Left ventricle myocardium inferior (tissue), 1 donor: ENCODE measurements at regions not wholly inside any gene's neighbourhood (a gene's known extent, or its start where the extent isn't known, plus 50 kb on each side); places are given as distances from the start of the nearest gene placed in this dataset.

ENCODE experiments used
- DNase-seq: peaks from one replicate; pipeline ENCODE4 v3.0.0-alpha.2; 2020
- H3K27ac ChIP-seq: fragments of 200-600 bp; replicated peaks from 2 replicates; pipeline ENCODE4 v1.8.0; 2021
- H3K27me3 ChIP-seq: fragments of 200-600 bp; 2 replicates; pipeline ENCODE4 v1.8.0; 2021; ENCODE audit warnings: low read depth
- H3K36me3 ChIP-seq: fragments of 200-600 bp; 2 replicates; pipeline ENCODE4 v1.8.0; 2021
- H3K4me1 ChIP-seq: fragments of 200-600 bp; 2 replicates; pipeline ENCODE4 v1.8.0; 2021
- H3K4me3 ChIP-seq: fragments of 200-600 bp; 2 replicates; pipeline ENCODE4 v1.8.0; 2021; ENCODE audit warnings: mild to moderate bottlenecking, moderate library complexity
- H3K9me3 ChIP-seq: fragments of 200-600 bp; replicated peaks from 2 replicates; pipeline ENCODE4 v1.8.0; 2021
- intact Hi-C: fragments of 100-400 bp; cut with micrococcal nuclease; formaldehyde crosslinking; loops from one replicate; pipeline ENCODE4 v1.11.0; 2022
- TF ChIP-seq, protein P1 (sequence below): fragments of 200-600 bp; IDR thresholded peaks from 2 replicates; pipeline ENCODE4 v1.8.0; 2021; ENCODE audit warnings: antibody characterized with exemption, mild to moderate bottlenecking, borderline replicate concordance
- donor health status: DM: no; HTN: yes; CAD: no; lungs with severe emphysema.

DNA sequence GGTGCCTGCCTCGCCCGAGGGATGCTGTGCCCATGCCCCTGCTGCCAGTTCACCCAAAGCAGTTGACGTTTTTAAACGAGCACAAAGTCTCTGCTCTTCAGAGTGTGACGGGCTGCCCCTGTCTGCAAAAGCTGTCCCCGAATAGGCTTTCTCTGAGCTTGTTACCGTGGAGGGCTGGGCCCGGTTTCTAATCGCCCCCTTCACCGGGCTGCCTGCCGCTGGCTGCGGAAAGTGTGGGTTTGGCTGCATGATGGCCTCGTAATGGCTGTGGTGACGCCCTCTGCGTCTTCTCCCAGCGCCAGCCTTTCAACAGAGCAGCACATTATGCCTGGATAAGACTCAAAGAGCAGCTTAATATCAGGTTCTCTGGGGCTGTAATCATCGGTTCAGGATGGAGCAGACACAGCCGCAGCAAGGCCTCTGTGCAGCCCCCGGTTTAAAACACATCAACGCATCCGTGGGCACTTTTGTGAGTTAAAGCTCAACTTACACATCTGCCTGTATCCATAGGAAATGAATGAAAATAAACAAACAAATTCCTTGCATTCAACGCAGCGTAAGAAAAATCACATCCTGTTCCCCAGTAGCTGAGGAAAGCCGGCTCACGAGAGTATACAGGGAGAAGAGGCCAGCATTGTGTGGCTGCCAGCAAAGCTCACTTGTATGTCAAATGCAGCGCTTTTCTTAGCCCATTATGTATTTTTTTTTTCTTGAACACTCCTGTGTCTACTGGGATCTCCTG is 166.4 kb upstream of the SOX1 start:
- peaks cover 86% of the 10 kb centered on the region for H3K27me3 ChIP-seq
- H3K4me3 ChIP-seq = no peak overlapping the region
- TF ChIP-seq, protein P1, sequence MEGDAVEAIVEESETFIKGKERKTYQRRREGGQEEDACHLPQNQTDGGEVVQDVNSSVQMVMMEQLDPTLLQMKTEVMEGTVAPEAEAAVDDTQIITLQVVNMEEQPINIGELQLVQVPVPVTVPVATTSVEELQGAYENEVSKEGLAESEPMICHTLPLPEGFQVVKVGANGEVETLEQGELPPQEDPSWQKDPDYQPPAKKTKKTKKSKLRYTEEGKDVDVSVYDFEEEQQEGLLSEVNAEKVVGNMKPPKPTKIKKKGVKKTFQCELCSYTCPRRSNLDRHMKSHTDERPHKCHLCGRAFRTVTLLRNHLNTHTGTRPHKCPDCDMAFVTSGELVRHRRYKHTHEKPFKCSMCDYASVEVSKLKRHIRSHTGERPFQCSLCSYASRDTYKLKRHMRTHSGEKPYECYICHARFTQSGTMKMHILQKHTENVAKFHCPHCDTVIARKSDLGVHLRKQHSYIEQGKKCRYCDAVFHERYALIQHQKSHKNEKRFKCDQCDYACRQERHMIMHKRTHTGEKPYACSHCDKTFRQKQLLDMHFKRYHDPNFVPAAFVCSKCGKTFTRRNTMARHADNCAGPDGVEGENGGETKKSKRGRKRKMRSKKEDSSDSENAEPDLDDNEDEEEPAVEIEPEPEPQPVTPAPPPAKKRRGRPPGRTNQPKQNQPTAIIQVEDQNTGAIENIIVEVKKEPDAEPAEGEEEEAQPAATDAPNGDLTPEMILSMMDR = no peak
- H3K4me1 ChIP-seq = no peaks in the 10 kb centered on the region
- intact Hi-C loops = no loop called here
- H3K27ac ChIP-seq = no peak overlapping the region
- H3K9me3 ChIP-seq = no peaks in the 10 kb centered on the region
- no peak for DNase-seq
- H3K36me3 ChIP-seq = no peaks in the 10 kb centered on the region

GRCh38 chr13:111901267-111901915 is 165.6 kb upstream of the SOX1 start:
- H3K9me3 ChIP-seq = no peaks in the 10 kb centered on the region
- DNase-seq = no peak
- peaks cover 77% of the 10 kb centered on the region for H3K27me3 ChIP-seq
- TF ChIP-seq, protein P1 = no peak
- no peaks in the 10 kb centered on the region for H3K36me3 ChIP-seq
- no peaks in the 10 kb centered on the region for H3K4me1 ChIP-seq
- intact Hi-C loops = no loop called here
- no peak overlapping the region for H3K27ac ChIP-seq
- no peak overlapping the region for H3K4me3 ChIP-seq

GRCh38 chr13:111902726-111903125 is 164.2 kb upstream of the SOX1 start:
- intact Hi-C loops = no loop called here
- H3K36me3 ChIP-seq = no peaks in the 10 kb centered on the region
- TF ChIP-seq, protein P1 = no peak
- no peaks in the 10 kb centered on the region for H3K9me3 ChIP-seq
- H3K4me3 ChIP-seq = no peak overlapping the region
- H3K4me1 ChIP-seq = no peaks in the 10 kb centered on the region
- no peak overlapping the region for H3K27ac ChIP-seq
- no peak for DNase-seq
- H3K27me3 ChIP-seq = peaks cover 64% of the 10 kb centered on the region

- intact Hi-C loops = no loop called here
- DNase-seq = no peak
Measured at GRCh38 chr13:111903143-111903542, 163.8 kb upstream of the SOX1 start.

GRCh38 chr13:111904166-111904565 is 162.8 kb upstream of the SOX1 start:
- no peaks in the 10 kb centered on the region for H3K4me1 ChIP-seq
- peaks cover 65% of the 10 kb centered on the region for H3K27me3 ChIP-seq
- intact Hi-C loops = no loop called here
- no peak for DNase-seq
- no peak overlapping the region for H3K27ac ChIP-seq
- no peak overlapping the region for H3K4me3 ChIP-seq
- no peaks in the 10 kb centered on the region for H3K36me3 ChIP-seq
- no peaks in the 10 kb centered on the region for H3K9me3 ChIP-seq
- TF ChIP-seq, protein P1 = no peak

More at GRCh38 chr13:111903143-111903542, 163.8 kb upstream of the SOX1 start:
- Histone ChIP-seq H3K27ac (no peak overlapping the region), H3K4me1 (no peaks in the 10 kb centered on the region), H3K9me3 (no peaks in the 10 kb centered on the region), H3K27me3 (peaks cover 61% of the 10 kb centered on the region), H3K4me3 (no peak overlapping the region), H3K36me3 (no peaks in the 10 kb centered on the region)
- TF ChIP-seq, protein P1 = no peak
